Bronchial epithelial cell (primary cell): ENCODE measurements at regions not wholly inside any gene's neighbourhood (a gene's known extent, or its start where the extent isn't known, plus 50 kb on each side); places are given as distances from the start of the nearest gene placed in this dataset.
"Not testable (repeated sequence)": the region's sequence is repeated elsewhere in the genome, so short reads cannot be mapped to it uniquely, and the experiment has no call there.

ENCODE experiments used
- DNase-seq: peaks from one replicate; pipeline ENCODE4 v3.0.0-alpha.2; 2010; ENCODE audit warnings: low read depth
- FAIRE-seq: peaks from 2 replicates; lab custom pipeline; 2011; peaks lifted over from hg19 to GRCh38; lab: Jason Lieb, UNC
- H3K27me3 ChIP-seq: 2 replicates; pipeline ENCODE4 v1.5.1; 2011; ENCODE audit warnings: low read length; ENCODE audit not compliant: control insufficient read depth, insufficient read depth
- H3K36me3 ChIP-seq: 2 replicates; pipeline ENCODE4 v1.5.1; 2011; ENCODE audit warnings: low read length; ENCODE audit not compliant: control insufficient read depth, insufficient read depth
- H3K4me3 ChIP-seq: 2 replicates; pipeline ENCODE4 v1.5.1; 2011; ENCODE audit warnings: mild to moderate bottlenecking, low read depth, low read length, control low read depth
- TF ChIP-seq, protein P1 (sequence below): IDR thresholded peaks from 2 replicates; pipeline ENCODE4 v1.5.1; 2011; ENCODE audit warnings: mild to moderate bottlenecking, moderate library complexity, low read length, control low read depth, inconsistent platforms; ENCODE audit not compliant: insufficient read depth, severe bottlenecking

DNA sequence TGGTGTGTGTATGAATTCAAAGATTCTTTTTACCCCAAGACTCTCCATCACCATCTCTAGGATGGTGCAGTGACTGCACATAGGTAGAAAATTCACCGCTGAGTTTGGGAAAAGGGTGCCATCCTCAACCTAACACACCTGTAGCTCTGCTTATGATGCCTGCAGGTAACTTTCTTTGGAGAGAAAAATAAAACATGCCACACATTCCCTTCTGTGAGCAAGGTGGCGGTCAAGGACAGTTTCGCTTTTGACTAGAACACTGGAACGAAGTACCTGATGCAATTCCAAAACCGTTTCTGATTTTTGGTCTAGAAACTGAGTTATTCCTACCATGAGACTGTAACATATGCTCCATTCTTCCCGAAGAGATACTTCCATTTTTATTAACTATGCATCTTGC, 205.6 kb downstream of the FGFR2 start:
- no peaks in the 10 kb centered on the region for H3K36me3 ChIP-seq
- no peak overlapping the region for H3K4me3 ChIP-seq
- DNase-seq (no peak), FAIRE-seq (no peak)
- no peaks in the 10 kb centered on the region for H3K27me3 ChIP-seq
- TF ChIP-seq, protein P1, sequence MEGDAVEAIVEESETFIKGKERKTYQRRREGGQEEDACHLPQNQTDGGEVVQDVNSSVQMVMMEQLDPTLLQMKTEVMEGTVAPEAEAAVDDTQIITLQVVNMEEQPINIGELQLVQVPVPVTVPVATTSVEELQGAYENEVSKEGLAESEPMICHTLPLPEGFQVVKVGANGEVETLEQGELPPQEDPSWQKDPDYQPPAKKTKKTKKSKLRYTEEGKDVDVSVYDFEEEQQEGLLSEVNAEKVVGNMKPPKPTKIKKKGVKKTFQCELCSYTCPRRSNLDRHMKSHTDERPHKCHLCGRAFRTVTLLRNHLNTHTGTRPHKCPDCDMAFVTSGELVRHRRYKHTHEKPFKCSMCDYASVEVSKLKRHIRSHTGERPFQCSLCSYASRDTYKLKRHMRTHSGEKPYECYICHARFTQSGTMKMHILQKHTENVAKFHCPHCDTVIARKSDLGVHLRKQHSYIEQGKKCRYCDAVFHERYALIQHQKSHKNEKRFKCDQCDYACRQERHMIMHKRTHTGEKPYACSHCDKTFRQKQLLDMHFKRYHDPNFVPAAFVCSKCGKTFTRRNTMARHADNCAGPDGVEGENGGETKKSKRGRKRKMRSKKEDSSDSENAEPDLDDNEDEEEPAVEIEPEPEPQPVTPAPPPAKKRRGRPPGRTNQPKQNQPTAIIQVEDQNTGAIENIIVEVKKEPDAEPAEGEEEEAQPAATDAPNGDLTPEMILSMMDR = no peak

DNA sequence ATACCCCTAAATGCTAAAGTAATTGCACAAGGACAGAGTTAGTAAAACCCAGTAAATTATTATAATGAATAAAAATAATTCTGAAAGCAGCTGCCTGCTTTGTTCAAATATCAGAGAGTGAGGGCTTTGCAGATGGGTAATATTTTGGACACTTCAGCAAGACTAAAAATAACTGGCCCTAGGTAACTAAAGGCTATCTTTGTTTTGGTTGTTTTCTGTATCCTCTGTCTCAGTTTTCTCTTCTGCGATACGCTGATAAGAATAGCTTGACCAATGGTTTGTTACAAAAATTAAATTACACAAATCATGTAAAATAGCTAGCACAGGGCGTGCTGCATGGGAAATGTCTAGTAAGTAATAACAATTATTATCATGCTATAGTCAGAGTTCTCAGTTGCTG, 204.7 kb downstream of the FGFR2 start:
- DNase-seq (no peak), FAIRE-seq (no peak)
- Histone ChIP-seq H3K4me3 (no peak overlapping the region), H3K36me3 (no peaks in the 10 kb centered on the region), H3K27me3 (no peaks in the 10 kb centered on the region)
- TF ChIP-seq, protein P1 = no peak

DNA sequence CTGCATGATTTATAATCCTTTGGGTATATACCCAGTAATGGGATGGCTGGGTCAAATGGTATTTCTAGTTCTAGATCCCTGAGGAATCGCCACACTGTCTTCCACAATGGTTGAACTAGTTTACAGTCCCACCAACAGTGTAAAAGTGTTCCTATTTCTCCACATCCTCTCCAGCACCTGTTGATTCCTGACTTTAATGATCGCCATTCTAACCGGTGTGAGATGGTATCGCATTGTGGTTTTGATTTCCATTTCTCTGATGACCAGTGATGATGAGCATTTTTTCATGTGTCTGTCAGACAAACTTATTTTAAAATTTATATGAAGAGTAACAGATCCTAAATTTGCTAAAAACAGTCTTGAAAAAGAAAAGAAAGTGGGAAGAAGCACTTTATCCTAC, 197.7 kb downstream of the FGFR2 start:
- H3K4me3 ChIP-seq, FAIRE-seq, DNase-seq, H3K36me3 ChIP-seq, H3K27me3 ChIP-seq: not testable (repeated sequence)

DNA sequence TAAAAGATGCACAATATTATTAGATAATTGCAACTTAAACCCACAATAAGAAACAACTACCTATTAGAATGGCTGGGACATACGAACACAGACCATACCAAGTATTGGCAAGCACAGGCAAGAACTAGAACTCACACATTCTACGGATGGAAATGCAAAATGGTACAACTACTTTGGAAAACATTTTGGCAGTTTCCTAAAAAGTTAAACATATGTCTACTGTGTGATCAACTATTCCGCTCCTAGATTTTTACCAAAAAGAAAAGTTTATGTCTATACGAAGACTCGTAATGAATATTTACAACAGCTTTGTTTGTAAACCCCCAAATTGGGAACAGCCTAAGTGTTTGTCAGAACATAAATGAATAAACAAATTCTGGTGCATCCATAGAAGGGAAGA, 194.7 kb downstream of the FGFR2 start:
- no peaks in the 10 kb centered on the region for H3K36me3 ChIP-seq
- H3K4me3 ChIP-seq = no peak overlapping the region
- TF ChIP-seq, protein P1 = no peak
- no peak for DNase-seq
- FAIRE-seq = no peak
- no peaks in the 10 kb centered on the region for H3K27me3 ChIP-seq

DNA sequence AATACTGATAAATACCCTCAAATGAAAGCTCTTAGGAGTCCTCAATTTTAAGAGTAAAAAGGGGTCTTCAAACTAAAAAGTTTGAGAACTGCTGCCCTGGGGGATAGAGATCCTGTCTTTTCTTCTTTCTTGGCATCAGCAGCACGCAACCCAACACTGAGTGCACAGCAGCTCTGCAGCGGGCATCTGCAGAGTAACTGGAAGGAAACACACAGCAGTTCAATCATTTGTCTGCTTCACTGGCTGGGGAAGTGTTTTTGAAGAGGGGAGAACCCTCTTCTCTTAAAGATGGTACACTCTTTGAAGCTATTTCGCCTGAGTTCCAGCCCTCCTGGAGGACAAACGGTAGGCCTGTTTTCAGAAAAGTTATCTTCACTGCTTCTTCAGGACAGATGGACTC, 193.6 kb downstream of the FGFR2 start:
- no peak for FAIRE-seq
- no peak overlapping the region for H3K4me3 ChIP-seq
- TF ChIP-seq, protein P1 = no peak
- H3K36me3 ChIP-seq = no peaks in the 10 kb centered on the region
- no peaks in the 10 kb centered on the region for H3K27me3 ChIP-seq
- DNase-seq = no peak

DNA sequence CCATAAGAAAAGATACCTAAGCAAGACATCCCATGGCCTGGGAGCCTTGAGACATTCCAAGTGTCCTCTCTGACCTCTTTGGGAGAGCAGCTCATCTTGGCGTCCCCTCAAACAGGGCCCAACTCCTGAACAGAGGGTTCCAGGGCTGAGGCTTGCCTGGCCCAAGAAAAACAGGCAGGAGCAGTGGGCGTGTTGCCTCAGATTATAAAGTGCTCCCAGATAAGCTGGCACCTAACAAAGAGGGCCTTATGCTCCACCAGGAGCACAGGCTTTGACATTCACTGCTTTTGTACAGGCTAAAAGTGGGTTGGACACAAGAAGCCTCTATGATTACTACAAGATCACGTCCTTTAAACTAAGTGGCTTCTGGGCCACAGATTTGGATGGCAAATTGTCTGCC, 193.1 kb downstream of the FGFR2 start:
- H3K4me3 ChIP-seq = no peak overlapping the region
- FAIRE-seq (no peak), DNase-seq (no peak)
- H3K36me3 ChIP-seq = no peaks in the 10 kb centered on the region
- TF ChIP-seq, protein P1 = no peak
- no peaks in the 10 kb centered on the region for H3K27me3 ChIP-seq
